H4 (cell line): ENCODE measurements at regions not wholly inside any gene's neighbourhood (a gene's known extent, or its start where the extent isn't known, plus 50 kb on each side); places are given as distances from the start of the nearest gene placed in this dataset.

Experiments used
- DNase-seq: peaks from one replicate; pipeline ENCODE4 v3.0.0-alpha.2; 2015; ENCODE audit warnings: low spot score

- DNase-seq: no peak
Measured at GRCh38 chr1:69511426-69512192, 56.1 kb upstream of the LRRC7 start.

GRCh38 chr1:69513601-69514000, 54.1 kb upstream of the LRRC7 start:
- DNase-seq: no peak
